K562 (cell line): ENCODE measurements at regions not wholly inside any gene's neighbourhood (a gene's known extent, or its start where the extent isn't known, plus 50 kb on each side); places are given as distances from the start of the nearest gene placed in this dataset.

Source experiments
- ATAC-seq: fragments of 200-7000 bp; cut with Tn5 transposase; 3 replicates; pipeline ENCODE4 v1.9.1; 2020; ENCODE audit warnings: moderate library complexity
- BruUV-seq: library from RNA; stranded (reverse); fragments of 400-500 nt; replicated peaks from 2 replicates; lab custom pipeline; 2021; lab: Mats Ljungman, UMichigan
- CTCF ChIA-PET: fragments of 300-600 bp; formaldehyde crosslinking; extraction: SDS; loops from one replicate; lab custom pipeline; 2021; ENCODE audit warnings: low intra/inter-chr PET ratio; lab: Yijun Ruan, JAX
- POLR2A ChIA-PET: fragments of 300-600, 350-650 bp; sonication (Branson Sonifier 250); formaldehyde crosslinking; extraction: SDS; loops from one replicate; lab custom pipeline; 2021; ENCODE audit warnings: antibody characterized with exemption, inconsistent platforms; lab: Yijun Ruan, JAX
- DNase-seq, 4 experiments: peaks; one replicate each; pipeline versions ENCODE4 v3.0.0 to v3.0.0-alpha.2; 2011 to 2018; ENCODE audit warnings: low spot score in 3 of 4, mixed read lengths in 3 of 4; ENCODE audit errors: extremely low read depth in 1 of 4
- FAIRE-seq: peaks from 2 replicates; lab custom pipeline; 2011; peaks lifted over from hg19 to GRCh38; lab: Jason Lieb, UNC
- H2AFZ ChIP-seq: 2 replicates; pipeline ENCODE4 v1.6.0; 2011; ENCODE audit warnings: low read depth, low read length, control low read depth, inconsistent platforms
- H3K27ac ChIP-seq: fragments of 200-600 bp; 3 replicates; pipeline ENCODE4 v1.8.0; 2011; ENCODE audit warnings: low read depth, mild to moderate bottlenecking, control low read depth, inconsistent platforms, low read length, moderate library complexity, mixed read lengths; ENCODE audit errors: extremely low read depth
- H3K27me3 ChIP-seq, 2 experiments: fragments of 300-600 bp in 1 of 2; 2 replicates in 1 of 2; 3 replicates in 1 of 2; pipeline versions ENCODE4 v1.6.0 to v1.8.0; 2011; ENCODE audit warnings: inconsistent platforms in 2 of 2, low read length in 2 of 2, mild to moderate bottlenecking in 1 of 2, mixed read lengths in 1 of 2, moderate library complexity in 1 of 2; ENCODE audit not compliant: control insufficient read depth in 2 of 2, insufficient read depth in 2 of 2
- H3K36me3 ChIP-seq: fragments of 300-600 bp; 3 replicates; pipeline ENCODE4 v1.8.0; 2011; ENCODE audit warnings: mild to moderate bottlenecking, low read length, inconsistent platforms; ENCODE audit not compliant: control insufficient read depth, insufficient read depth
- H3K4me1 ChIP-seq, 2 experiments: fragments of 200-600 bp in 1 of 2; replicated peaks in 1 of 2; 2 replicates in 1 of 2; 3 replicates in 1 of 2; pipeline versions ENCODE4 v1.5.1 to v1.8.0; 2011; ENCODE audit warnings: inconsistent platforms in 2 of 2, low read length in 2 of 2, mild to moderate bottlenecking in 1 of 2, mixed read lengths in 1 of 2, moderate library complexity in 1 of 2; ENCODE audit not compliant: control insufficient read depth in 2 of 2, insufficient read depth in 2 of 2
- H3K4me2 ChIP-seq: 2 replicates; pipeline ENCODE4 v1.6.1; 2011; ENCODE audit warnings: low read length, control low read depth, inconsistent platforms, mixed read lengths; ENCODE audit not compliant: insufficient read depth
- H3K4me3 ChIP-seq: fragments of 200-600 bp; sonication (generic), shearing (Covaris generic); 2 replicates; pipeline ENCODE4 v1.5.1; 2016; ENCODE audit warnings: control low read depth, inconsistent platforms
- H3K79me2 ChIP-seq: fragments of 200-600 bp; 3 replicates; pipeline ENCODE4 v1.8.0; 2011; ENCODE audit warnings: low read length, inconsistent platforms; ENCODE audit not compliant: control insufficient read depth, insufficient read depth
- H3K9ac ChIP-seq, 2 experiments: 2 replicates each; pipeline versions ENCODE4 v1.6.0 to v1.6.1; 2011; ENCODE audit warnings: low read depth in 2 of 2, low read length in 2 of 2, control low read depth in 1 of 2, inconsistent platforms in 1 of 2, mild to moderate bottlenecking in 1 of 2, mixed read lengths in 1 of 2; ENCODE audit not compliant: insufficient read depth in 1 of 2
- H3K9me1 ChIP-seq: one replicate; pipeline ENCODE4 v1.6.0; 2011; ENCODE audit warnings: inconsistent platforms, mild to moderate bottlenecking, low read length, moderate library complexity; ENCODE audit not compliant: control insufficient read depth, insufficient read depth
- H3K9me3 ChIP-seq: replicated peaks from 2 replicates; pipeline ENCODE4 v1.5.1; 2011; ENCODE audit warnings: low read depth, low read length, inconsistent platforms; ENCODE audit not compliant: control insufficient read depth, insufficient read depth
- H4K20me1 ChIP-seq: replicated peaks from 2 replicates; pipeline ENCODE4 v1.6.1; 2011; ENCODE audit warnings: low read length, inconsistent platforms, mixed read lengths; ENCODE audit not compliant: control insufficient read depth, insufficient read depth
- CAMTA2 ChIP-seq: fragments of 250-450 bp; sonication (Bioruptor Pico); conservative IDR thresholded peaks from 2 replicates; pipeline ENCODE4 v1.5.1; 2022
- HIVEP1 ChIP-seq: fragments of 250-450 bp; sonication (Bioruptor Pico); IDR thresholded peaks from 2 replicates; pipeline ENCODE4 v1.4.0; 2020; ENCODE audit warnings: mild to moderate bottlenecking
- NFYB ChIP-seq: IDR thresholded peaks from 2 replicates; pipeline ENCODE4 v1.6.1; 2011; ENCODE audit warnings: mild to moderate bottlenecking, moderate library complexity; ENCODE audit not compliant: insufficient read length; ENCODE audit errors: extremely low read depth
- SMARCA5 ChIP-seq: fragments of 450-650 bp; IDR thresholded peaks from 2 replicates; pipeline ENCODE4 v1.6.1; 2016
- SMC3 ChIP-seq: conservative IDR thresholded peaks from 2 replicates; pipeline ENCODE4 v1.6.1; 2011; ENCODE audit warnings: low read depth, low read length, improper control_type of control experiment; ENCODE audit not compliant: insufficient read depth
- SNRNP70 ChIP-seq: fragments of 200-400 bp; formaldehyde crosslinking; optimal IDR thresholded peaks from 2 replicates; pipeline ENCODE3; 2017; ENCODE audit warnings: low read depth, low read length
- TRIM24 ChIP-seq, 2 experiments: fragments of 450-650 bp; IDR thresholded peaks; 2 replicates each; pipeline ENCODE4 v1.6.1; 2016
- ZNF146 ChIP-seq: IDR thresholded peaks from one replicate; pipeline ENCODE4 v1.6.1; 2018; ENCODE audit warnings: missing compliant biosample characterization; ENCODE audit not compliant: unreplicated experiment
- ZNF212 ChIP-seq: fragments of 450-650 bp; formaldehyde crosslinking; IDR thresholded peaks from 2 replicates; pipeline ENCODE4 v1.4.0; 2020; ENCODE audit warnings: mild to moderate bottlenecking
- ZNF217 ChIP-seq: sonication (generic); formaldehyde crosslinking; IDR thresholded peaks from 2 replicates; pipeline ENCODE4 v1.8.0; 2022; ENCODE audit warnings: mild to moderate bottlenecking, missing genetic modification reagents
- ZNF324 ChIP-seq: fragments of 250-450 bp; sonication (Bioruptor Pico); IDR thresholded peaks from 2 replicates; pipeline ENCODE4 v1.4.0; 2020; ENCODE audit warnings: mild to moderate bottlenecking
- WGBS: fragments of 100-300 bp; shearing (Covaris generic); methylation state at CpG from one replicate; pipeline ENCODE4 v1.1.6; 2016; ENCODE audit warnings: low coverage, mixed read lengths; ENCODE audit not compliant: insufficient coverage; ENCODE audit errors: missing lambda C conversion rate; 5-methylcytosine and 5-hydroxymethylcytosine counted together
- in situ Hi-C: fragments of 300-500 bp; cut with MboI; formaldehyde crosslinking; loops from 4 replicates; pipeline ENCODE4 v1.15.0; 2018; ENCODE audit warnings: inconsistent platforms, mixed read lengths
- intact Hi-C: fragments of 100-400 bp; cut with micrococcal nuclease; formaldehyde crosslinking; loops from 2 replicates; pipeline ENCODE4 v1.14.2; 2022
- TF ChIP-seq, protein P1 (sequence below): fragments of 250-450 bp; sonication (Bioruptor Pico); IDR thresholded peaks from 2 replicates; pipeline ENCODE4 v1.8.0; 2021; ENCODE audit warnings: mild to moderate bottlenecking, moderate library complexity
- TF ChIP-seq, protein P2 (sequence below), 2 experiments: fragments of 450-650 bp; IDR thresholded peaks; 2 replicates each; pipeline ENCODE4 v1.6.1; 2018; ENCODE audit warnings: mild to moderate bottlenecking in 2 of 2, low read depth in 1 of 2; ENCODE audit not compliant: partially characterized antibody in 2 of 2

DNA sequence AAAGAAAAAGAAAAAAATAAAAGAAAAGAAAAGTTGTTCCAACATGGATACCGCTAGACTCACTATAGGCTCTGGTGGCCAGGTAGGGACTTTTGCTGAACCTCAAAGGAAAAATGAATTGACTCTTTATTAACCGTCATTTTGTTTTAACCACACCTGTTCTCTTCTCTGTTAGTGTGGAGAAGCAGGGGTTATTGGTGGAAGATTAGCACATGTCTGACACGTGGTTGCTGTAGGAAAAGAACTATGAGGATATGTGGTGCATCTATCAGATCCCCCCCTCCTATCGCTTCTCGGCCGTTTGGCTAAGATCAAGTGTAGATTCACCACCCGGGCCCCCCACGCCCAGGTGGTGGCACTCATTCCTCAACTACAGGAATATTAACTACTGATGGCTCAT is 212.4 kb upstream of the ZNF184 start (continued):
- TF ChIP-seq NFYB, result no peak

DNA sequence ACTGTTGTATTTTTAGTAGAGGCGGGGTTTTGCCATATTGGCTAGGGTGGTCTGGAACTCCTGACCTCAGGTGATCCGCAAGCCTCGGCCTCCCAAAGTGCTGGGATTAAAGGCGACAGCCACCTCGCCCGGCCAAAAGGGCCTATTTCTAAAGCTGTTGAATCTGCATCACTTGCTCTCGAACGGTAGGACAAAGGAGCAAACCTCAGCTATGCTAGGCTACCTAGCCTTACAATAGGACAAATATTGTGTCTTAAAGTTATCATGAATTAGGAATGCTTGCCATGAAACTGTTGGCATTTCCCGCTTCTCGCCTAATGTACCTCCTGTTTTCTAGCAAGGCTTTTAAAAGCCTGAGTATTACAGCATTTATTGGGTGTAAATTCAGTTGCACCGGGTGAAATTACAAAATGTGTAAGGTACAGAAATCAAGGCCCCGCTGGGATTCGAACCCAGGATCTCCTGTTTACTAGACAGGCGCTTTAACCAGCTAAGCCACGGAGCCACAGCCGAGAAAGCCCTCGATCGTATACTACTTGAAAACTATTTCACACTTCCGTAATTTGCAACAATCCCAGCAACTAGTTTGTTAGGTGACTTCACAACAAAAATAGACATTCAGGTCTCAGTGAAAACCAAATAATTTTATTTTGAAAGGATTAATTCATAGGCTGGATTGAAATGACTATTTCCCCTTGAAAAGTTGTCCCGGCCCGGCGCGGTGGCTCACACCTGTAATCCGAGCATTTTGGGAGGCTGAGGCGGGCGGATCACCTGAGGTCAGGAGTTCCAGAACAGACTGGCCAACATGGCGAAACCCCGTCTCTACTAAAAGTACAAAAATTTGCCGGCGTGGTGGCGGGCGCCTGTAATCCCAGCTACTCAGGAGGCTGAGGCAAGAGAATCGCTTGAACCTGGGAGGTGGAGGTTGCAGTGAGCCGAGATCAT is 211.6 kb upstream of the ZNF184 start:
- ATAC-seq (peak; percentile 21), DNase-seq (peak; percentile 56 to 92 (median 77)), FAIRE-seq (peak; percentile 92)
- POLR2A ChIA-PET, result interaction anchor here (0.5 to 2.7 kb wide), 11 partner anchors 10 to 596 kb away, joined by 3 to 10 read pairs (median 4); a partner anchor contains a TSS
- Histone ChIP-seq H3K4me3 (peak overlapping the region; percentile 27), H3K27ac (peak overlapping the region; percentile 64), H3K4me2 (peak overlapping the region; percentile 71), H3K36me3 (no peaks in the 10 kb centered on the region), H3K9me3 (peaks cover 10% of the 10 kb centered on the region), H3K79me2 (no peaks in the 10 kb centered on the region), H3K4me1 (peaks cover 5 to 23% of the 10 kb centered on the region in 2 experiments; a peak in 4 of 5 replicates), H3K9me1 (no peaks in the 10 kb centered on the region), H3K27me3 (no peaks in the 10 kb centered on the region), H2AFZ (peak overlapping the region; percentile 63), H3K9ac (peak overlapping the region; percentile 17 to 80; a peak in 3 of 4 replicates), H4K20me1 (0 out of 2 replicates have a peak, but pooled peaks cover 2% of the 10 kb centered on the region)
- in situ Hi-C loops (loop anchor here (5.0 kb wide), 1 partner anchor 507 kb away; no protein-coding TSS in a partner anchor), intact Hi-C loops (loop anchor here (5.0 to 10.0 kb wide), 6 partner anchors 52 to 1130 kb away; no protein-coding TSS in a partner anchor)
- WGBS, result 38% methylated on average over 33 of the region's 34 CpGs
- CTCF ChIA-PET, result interaction anchor here (0.5 to 0.7 kb wide), 3 partner anchors 107 to 512 kb away, joined by 3 to 5 read pairs (median 4); no protein-coding TSS in a partner anchor
- TSS peak; percentile 100 for BruUV-seq
- no peak for TF ChIP-seq HIVEP1 (CRISPR knock-in tag)
- TF ChIP-seq ZNF146 (CRISPR knock-in tag), result no peak
- no peak for TF ChIP-seq ZNF217 (CRISPR knock-in tag)
- TF ChIP-seq SNRNP70, result no peak
- TF ChIP-seq, protein P1, sequence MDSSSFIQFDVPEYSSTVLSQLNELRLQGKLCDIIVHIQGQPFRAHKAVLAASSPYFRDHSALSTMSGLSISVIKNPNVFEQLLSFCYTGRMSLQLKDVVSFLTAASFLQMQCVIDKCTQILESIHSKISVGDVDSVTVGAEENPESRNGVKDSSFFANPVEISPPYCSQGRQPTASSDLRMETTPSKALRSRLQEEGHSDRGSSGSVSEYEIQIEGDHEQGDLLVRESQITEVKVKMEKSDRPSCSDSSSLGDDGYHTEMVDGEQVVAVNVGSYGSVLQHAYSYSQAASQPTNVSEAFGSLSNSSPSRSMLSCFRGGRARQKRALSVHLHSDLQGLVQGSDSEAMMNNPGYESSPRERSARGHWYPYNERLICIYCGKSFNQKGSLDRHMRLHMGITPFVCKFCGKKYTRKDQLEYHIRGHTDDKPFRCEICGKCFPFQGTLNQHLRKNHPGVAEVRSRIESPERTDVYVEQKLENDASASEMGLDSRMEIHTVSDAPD (CRISPR knock-in tag), result no peak
- TF ChIP-seq, protein P2, sequence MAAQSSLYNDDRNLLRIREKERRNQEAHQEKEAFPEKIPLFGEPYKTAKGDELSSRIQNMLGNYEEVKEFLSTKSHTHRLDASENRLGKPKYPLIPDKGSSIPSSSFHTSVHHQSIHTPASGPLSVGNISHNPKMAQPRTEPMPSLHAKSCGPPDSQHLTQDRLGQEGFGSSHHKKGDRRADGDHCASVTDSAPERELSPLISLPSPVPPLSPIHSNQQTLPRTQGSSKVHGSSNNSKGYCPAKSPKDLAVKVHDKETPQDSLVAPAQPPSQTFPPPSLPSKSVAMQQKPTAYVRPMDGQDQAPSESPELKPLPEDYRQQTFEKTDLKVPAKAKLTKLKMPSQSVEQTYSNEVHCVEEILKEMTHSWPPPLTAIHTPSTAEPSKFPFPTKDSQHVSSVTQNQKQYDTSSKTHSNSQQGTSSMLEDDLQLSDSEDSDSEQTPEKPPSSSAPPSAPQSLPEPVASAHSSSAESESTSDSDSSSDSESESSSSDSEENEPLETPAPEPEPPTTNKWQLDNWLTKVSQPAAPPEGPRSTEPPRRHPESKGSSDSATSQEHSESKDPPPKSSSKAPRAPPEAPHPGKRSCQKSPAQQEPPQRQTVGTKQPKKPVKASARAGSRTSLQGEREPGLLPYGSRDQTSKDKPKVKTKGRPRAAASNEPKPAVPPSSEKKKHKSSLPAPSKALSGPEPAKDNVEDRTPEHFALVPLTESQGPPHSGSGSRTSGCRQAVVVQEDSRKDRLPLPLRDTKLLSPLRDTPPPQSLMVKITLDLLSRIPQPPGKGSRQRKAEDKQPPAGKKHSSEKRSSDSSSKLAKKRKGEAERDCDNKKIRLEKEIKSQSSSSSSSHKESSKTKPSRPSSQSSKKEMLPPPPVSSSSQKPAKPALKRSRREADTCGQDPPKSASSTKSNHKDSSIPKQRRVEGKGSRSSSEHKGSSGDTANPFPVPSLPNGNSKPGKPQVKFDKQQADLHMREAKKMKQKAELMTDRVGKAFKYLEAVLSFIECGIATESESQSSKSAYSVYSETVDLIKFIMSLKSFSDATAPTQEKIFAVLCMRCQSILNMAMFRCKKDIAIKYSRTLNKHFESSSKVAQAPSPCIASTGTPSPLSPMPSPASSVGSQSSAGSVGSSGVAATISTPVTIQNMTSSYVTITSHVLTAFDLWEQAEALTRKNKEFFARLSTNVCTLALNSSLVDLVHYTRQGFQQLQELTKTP (IDR thresholded peaks at IDR 0.05; ENCODE audit: low read depth in 1 of 2, partially characterized antibody in 2 of 2), result peak in 1 of 2 experiments; percentile 41
- peak; percentile 21; the same call in 1 of the 2 replicates for TF ChIP-seq SMARCA5
- no peak for TF ChIP-seq TRIM24 (IDR thresholded peaks at IDR 0.05)
- 0 out of 2 replicates have a peak, but pooled peaks have one; percentile 24 for TF ChIP-seq SMC3
- TF ChIP-seq ZNF324, result peak; percentile 52; the same call in 1 of the 2 replicates
- 0 out of 2 replicates have a peak, but pooled peaks have one; percentile 64 for TF ChIP-seq CAMTA2
- TF ChIP-seq ZNF212 (CRISPR knock-in tag), result no peak
